ENCODE measurements at regions not wholly inside any gene's neighbourhood (a gene's known extent, or its start where the extent isn't known, plus 50 kb on each side); places are given as distances from the start of the nearest gene placed in this dataset.
"Not testable (repeated sequence)": the region's sequence is repeated elsewhere in the genome, so short reads cannot be mapped to it uniquely, and the experiment has no call there.

DNA sequence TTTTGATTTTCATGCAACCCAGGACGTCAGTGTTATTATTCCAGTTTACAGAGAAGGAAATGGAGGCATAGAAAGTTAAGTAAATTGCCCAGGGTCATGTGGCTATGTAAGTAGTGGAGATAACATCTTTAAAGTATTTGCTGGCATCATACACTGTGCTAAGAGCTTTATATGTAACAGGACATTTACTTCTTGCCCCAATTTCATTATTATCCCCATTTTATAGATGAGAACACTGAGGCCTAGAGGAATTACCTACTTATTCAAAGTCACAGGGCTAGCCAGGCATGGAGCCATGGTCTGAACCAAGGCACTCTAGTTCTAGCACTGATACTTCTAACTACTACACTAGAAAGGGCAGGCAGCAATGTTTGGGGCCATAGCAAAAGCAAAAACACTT is 107.3 kb upstream of the ANKRD28 start:
- Histone ChIP-seq H4K91ac (ENCODE audit: insufficient read depth, low read depth, low read length) (no peak overlapping the region), H2BK20ac (ENCODE audit: low read depth, low read length) (no peak overlapping the region), H2AFZ (replicated peaks; ENCODE audit: low read length, poor library complexity) (no peak overlapping the region), H3K36me3 (ENCODE audit: control insufficient read depth, insufficient read depth, low read length) (no peaks in the 10 kb centered on the region), H3K18ac (ENCODE audit: low read depth, low read length) (no peak overlapping the region), H2AK9ac (replicated peaks; ENCODE audit: low read depth, low read length, poor library complexity) (no peak overlapping the region), H3K9me3 (ENCODE audit: control insufficient read depth, insufficient read depth, low read length) (no peaks in the 10 kb centered on the region), H3K4me3 (ENCODE audit: insufficient read depth, low read depth, low read length) (no peak overlapping the region), H3K14ac (replicated peaks; ENCODE audit: low read depth, low read length) (no peak overlapping the region), H4K5ac (ENCODE audit: low read depth, low read length) (no peak overlapping the region), H3K4ac (ENCODE audit: low read depth, low read length) (no peak overlapping the region), H3K23ac (ENCODE audit: low read depth, low read length) (no peak overlapping the region), H2BK5ac (ENCODE audit: low read depth, low read length, poor library complexity, severe bottlenecking) (no peak overlapping the region), H2BK15ac (ENCODE audit: low read depth, low read length) (no peak overlapping the region), H3K9me1 (ENCODE audit: insufficient read depth, low read length) (no peaks in the 10 kb centered on the region), H2AK5ac (ENCODE audit: low read depth, low read length) (no peak overlapping the region), H3K4me1 (ENCODE audit: control insufficient read depth, insufficient read depth, low read length) (no peaks in the 10 kb centered on the region), H3K56ac (ENCODE audit: extremely low read depth, insufficient read depth, low read length) (no peak overlapping the region), H3K27me3 (ENCODE audit: control insufficient read depth, insufficient read depth, low read length) (no peaks in the 10 kb centered on the region), H4K8ac (ENCODE audit: low read depth in 2 of 2, low read length in 2 of 2) (no peak overlapping the region), H3K27ac (ENCODE audit: insufficient read depth, low read length) (no peak overlapping the region), H4K20me1 (ENCODE audit: insufficient read depth, low read length) (no peaks in the 10 kb centered on the region), H3K9ac (ENCODE audit: low read depth, low read length) (no peak overlapping the region), H2BK120ac (ENCODE audit: low read depth, low read length) (no peak overlapping the region), H3K79me1 (ENCODE audit: low read depth in 1 of 2, low read length in 2 of 2) (no peaks in the 10 kb centered on the region), H3K4me2 (ENCODE audit: low read depth, low read length) (no peak overlapping the region)
- intact Hi-C loops (cut with micrococcal nuclease) (no loop called here), dilution Hi-C loops (cut with HindIII; ENCODE audit: low sequenced_read_pairs, unreplicated experiment) (no loop called here), in situ Hi-C loops (cut with MboI; ENCODE audit: low sequenced_read_pairs) (no loop called here)
- ChIA-PET CTCF (no interaction called here), POLR2A (ENCODE audit: unreplicated experiment) (no interaction called here)
- DNase-seq (no peak), ATAC-seq (ENCODE audit: low read depth) (no peak)
- no peak for TF ChIP-seq RFX5 (IDR thresholded peaks at IDR 0.05; ENCODE audit: low read depth, low read length)
- TF ChIP-seq, protein P1, sequence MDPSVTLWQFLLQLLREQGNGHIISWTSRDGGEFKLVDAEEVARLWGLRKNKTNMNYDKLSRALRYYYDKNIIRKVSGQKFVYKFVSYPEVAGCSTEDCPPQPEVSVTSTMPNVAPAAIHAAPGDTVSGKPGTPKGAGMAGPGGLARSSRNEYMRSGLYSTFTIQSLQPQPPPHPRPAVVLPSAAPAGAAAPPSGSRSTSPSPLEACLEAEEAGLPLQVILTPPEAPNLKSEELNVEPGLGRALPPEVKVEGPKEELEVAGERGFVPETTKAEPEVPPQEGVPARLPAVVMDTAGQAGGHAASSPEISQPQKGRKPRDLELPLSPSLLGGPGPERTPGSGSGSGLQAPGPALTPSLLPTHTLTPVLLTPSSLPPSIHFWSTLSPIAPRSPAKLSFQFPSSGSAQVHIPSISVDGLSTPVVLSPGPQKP (IDR thresholded peaks at IDR 0.05; ENCODE audit: borderline replicate concordance, low read depth, low read length) = no peak
- TF ChIP-seq SMC3 (IDR thresholded peaks at IDR 0.05; ENCODE audit: low read depth, low read length) = no peak
- no TSS peak for BruUV-seq (replicated peaks)
- no CpG with 5 or more reads among the region's 1 CpG for WGBS, 2 experiments (ENCODE audit: extremely low coverage in 2 of 2, insufficient read length in 1 of 2)

DNA sequence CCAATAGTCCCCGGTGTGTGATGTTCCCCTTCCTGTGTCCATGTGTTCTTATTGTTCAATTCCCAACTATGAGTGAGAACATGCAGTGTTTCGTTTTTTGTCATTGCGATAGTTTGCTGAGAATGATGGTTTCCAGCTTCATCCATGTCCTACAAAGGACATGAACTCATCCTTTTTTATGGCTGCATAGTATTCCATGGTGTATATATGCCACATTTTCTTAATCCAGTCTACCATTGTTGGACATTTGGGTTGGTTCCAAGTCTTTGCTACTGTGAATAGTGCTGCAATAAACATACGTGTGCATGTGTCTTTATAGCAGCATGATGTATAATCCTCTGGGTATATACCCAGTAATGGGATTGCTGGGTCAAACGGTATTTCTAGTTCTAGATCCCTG is 109.6 kb upstream of the ANKRD28 start:
- intact Hi-C loops (cut with micrococcal nuclease); dilution Hi-C loops (cut with HindIII; ENCODE audit: low sequenced_read_pairs, unreplicated experiment); H3K4ac ChIP-seq (ENCODE audit: low read depth, low read length): not testable (repeated sequence)

More for the DNA sequence above, 109.6 kb upstream of the ANKRD28 start:
- H3K9ac ChIP-seq (ENCODE audit: low read depth, low read length); DNase-seq; H2BK20ac ChIP-seq (ENCODE audit: low read depth, low read length); H3K4me3 ChIP-seq (ENCODE audit: insufficient read depth, low read depth, low read length); H4K5ac ChIP-seq (ENCODE audit: low read depth, low read length); H4K8ac ChIP-seq (ENCODE audit: low read depth in 2 of 2, low read length in 2 of 2); H2AFZ ChIP-seq (replicated peaks; ENCODE audit: low read length, poor library complexity); H3K56ac ChIP-seq (ENCODE audit: extremely low read depth, insufficient read depth, low read length); H3K36me3 ChIP-seq (ENCODE audit: control insufficient read depth, insufficient read depth, low read length); in situ Hi-C loops (cut with MboI; ENCODE audit: low sequenced_read_pairs); H3K9me1 ChIP-seq (ENCODE audit: insufficient read depth, low read length); H3K27ac ChIP-seq (ENCODE audit: insufficient read depth, low read length); H2BK15ac ChIP-seq (ENCODE audit: low read depth, low read length); H3K4me1 ChIP-seq (ENCODE audit: control insufficient read depth, insufficient read depth, low read length); POLR2A ChIA-PET (ENCODE audit: unreplicated experiment); H3K79me1 ChIP-seq (ENCODE audit: low read depth in 1 of 2, low read length in 2 of 2); H4K91ac ChIP-seq (ENCODE audit: insufficient read depth, low read depth, low read length); H3K27me3 ChIP-seq (ENCODE audit: control insufficient read depth, insufficient read depth, low read length); BruUV-seq (replicated peaks); H3K23ac ChIP-seq (ENCODE audit: low read depth, low read length); H2BK5ac ChIP-seq (ENCODE audit: low read depth, low read length, poor library complexity, severe bottlenecking); H2AK5ac ChIP-seq (ENCODE audit: low read depth, low read length); H3K4me2 ChIP-seq (ENCODE audit: low read depth, low read length); H3K9me3 ChIP-seq (ENCODE audit: control insufficient read depth, insufficient read depth, low read length); H2BK120ac ChIP-seq (ENCODE audit: low read depth, low read length); H3K18ac ChIP-seq (ENCODE audit: low read depth, low read length); H3K14ac ChIP-seq (replicated peaks; ENCODE audit: low read depth, low read length); H2AK9ac ChIP-seq (replicated peaks; ENCODE audit: low read depth, low read length, poor library complexity); H4K20me1 ChIP-seq (ENCODE audit: insufficient read depth, low read length); CTCF ChIA-PET; ATAC-seq (ENCODE audit: low read depth): not testable (repeated sequence)
- WGBS, 2 experiments (ENCODE audit: extremely low coverage in 2 of 2, insufficient read length in 1 of 2) = no CpG with 5 or more reads among the region's 5 CpGs

Measured in IMR-90 (cell line).